Ascending aorta (tissue), 2 donors: ENCODE measurements at regions not wholly inside any gene's neighbourhood (a gene's known extent, or its start where the extent isn't known, plus 50 kb on each side); places are given as distances from the start of the nearest gene placed in this dataset.

Experiments
- DNase-seq, 2 donors: peaks; one replicate each; pipeline ENCODE4 v3.0.0-alpha.2; 2019; ENCODE audit warnings: low spot score in 2 of 2
- H3K27ac ChIP-seq, 2 donors: fragments of 200-600 bp; sonication (generic); one replicate each; pipeline ENCODE4 v1.5.1; 2016 to 2017; ENCODE audit warnings: mild to moderate bottlenecking in 1 of 2
- H3K27me3 ChIP-seq: fragments of 200-600 bp; sonication (generic); one replicate; pipeline ENCODE4 v1.5.1; 2017
- H3K36me3 ChIP-seq, 2 donors: fragments of 200-600 bp; sonication (generic); one replicate each; pipeline ENCODE4 v1.5.1; 2016
- H3K4me1 ChIP-seq, 2 donors: fragments of 200-600 bp; sonication (generic); one replicate each; pipeline ENCODE4 v1.5.1; 2016 to 2017; ENCODE audit warnings: mild to moderate bottlenecking in 1 of 2
- H3K4me3 ChIP-seq, 2 donors: fragments of 200-600 bp; sonication (generic); one replicate each; pipeline ENCODE4 v1.5.1; 2016 to 2017; ENCODE audit warnings: mild to moderate bottlenecking in 1 of 2
- H3K9me3 ChIP-seq, 2 donors: fragments of 200-600 bp; sonication (generic); one replicate each; pipeline ENCODE4 v1.5.1; 2016
- CTCF ChIP-seq, 3 experiments: fragments of 200-600 bp in 2 of 3; fragments of 450-650 bp in 1 of 3; sonication (generic) in 2 of 3; IDR thresholded peaks; one replicate each; pipeline ENCODE4 v1.5.1; 2016 to 2019; ENCODE audit warnings: antibody characterized with exemption in 3 of 3, mild to moderate bottlenecking in 1 of 3, moderate library complexity in 1 of 3
- intact Hi-C: fragments of 100-400 bp; cut with DNase I; formaldehyde crosslinking; loops from one replicate; pipeline ENCODE4 v1.15.1; 2023

GRCh38 chr10:118401708-118402193 is 59.6 kb upstream of the FAM204A start:
- peaks cover 0 to 3% of the 10 kb centered on the region in 2 donors for H3K9me3 ChIP-seq
- no peak overlapping the region for H3K27ac ChIP-seq
- H3K27me3 ChIP-seq, result no peaks in the 10 kb centered on the region
- intact Hi-C loops, result no loop called here
- no peaks in the 10 kb centered on the region for H3K4me1 ChIP-seq
- no peaks in the 10 kb centered on the region for H3K36me3 ChIP-seq
- no peak overlapping the region for H3K4me3 ChIP-seq
- no peak for DNase-seq
- no peak for TF ChIP-seq CTCF (IDR thresholded peaks at IDR 0.05)

GRCh38 chr10:118397391-118397790 is 55.3 kb upstream of the FAM204A start:
- intact Hi-C loops, result no loop called here
- Histone ChIP-seq H3K36me3 (no peaks in the 10 kb centered on the region), H3K27ac (no peak overlapping the region), H3K9me3 (peaks cover 0 to 3% of the 10 kb centered on the region in 2 donors), H3K27me3 (no peaks in the 10 kb centered on the region), H3K4me1 (no peaks in the 10 kb centered on the region), H3K4me3 (no peak overlapping the region)
- DNase-seq, result no peak
- no peak for TF ChIP-seq CTCF (IDR thresholded peaks at IDR 0.05)

- intact Hi-C loops, result no loop called here
- Histone ChIP-seq H3K9me3 (no peaks in the 10 kb centered on the region), H3K4me3 (no peak overlapping the region), H3K36me3 (no peaks in the 10 kb centered on the region), H3K4me1 (no peaks in the 10 kb centered on the region), H3K27ac (no peak overlapping the region), H3K27me3 (no peaks in the 10 kb centered on the region)
- DNase-seq, result no peak
- TF ChIP-seq CTCF (IDR thresholded peaks at IDR 0.05), result no peak
Measured at GRCh38 chr10:118395947-118396346, 53.8 kb upstream of the FAM204A start.

GRCh38 chr10:118394301-118395200 is 52.4 kb upstream of the FAM204A start:
- H3K27ac ChIP-seq, result no peak overlapping the region
- no peak for DNase-seq
- no peak overlapping the region for H3K4me3 ChIP-seq
- no peaks in the 10 kb centered on the region for H3K36me3 ChIP-seq
- H3K9me3 ChIP-seq, result peaks cover 0 to 2% of the 10 kb centered on the region in 2 donors
- H3K4me1 ChIP-seq, result no peaks in the 10 kb centered on the region
- no peaks in the 10 kb centered on the region for H3K27me3 ChIP-seq
- intact Hi-C loops, result no loop called here
- TF ChIP-seq CTCF (IDR thresholded peaks at IDR 0.05), result no peak

- TF ChIP-seq CTCF (IDR thresholded peaks at IDR 0.05), result no peak
- Histone ChIP-seq H3K36me3 (no peaks in the 10 kb centered on the region), H3K9me3 (peaks cover 0 to 9% of the 10 kb centered on the region in 2 donors), H3K4me1 (no peaks in the 10 kb centered on the region), H3K27ac (no peak overlapping the region), H3K27me3 (no peaks in the 10 kb centered on the region), H3K4me3 (no peak overlapping the region)
- intact Hi-C loops, result no loop called here
- DNase-seq, result no peak
Measured at GRCh38 chr10:118392761-118393160, 50.6 kb upstream of the FAM204A start.
